GM12878 (cell line): ENCODE measurements at regions not wholly inside any gene's neighbourhood (a gene's known extent, or its start where the extent isn't known, plus 50 kb on each side); places are given as distances from the start of the nearest gene placed in this dataset.

Experiments used
- CREB1 ChIP-seq: IDR thresholded peaks from 2 replicates; pipeline ENCODE4 v1.6.1; 2012; ENCODE audit warnings: low read depth, mild to moderate bottlenecking, inconsistent platforms
- POLR2AphosphoS5 ChIP-seq: IDR thresholded peaks from 2 replicates; pipeline ENCODE4 v1.6.1; 2011; ENCODE audit warnings: mild to moderate bottlenecking, low read length, inconsistent platforms
- TCF7 ChIP-seq: IDR thresholded peaks from 2 replicates; pipeline ENCODE4 v1.6.1; 2014; ENCODE audit warnings: antibody characterized with exemption, borderline replicate concordance
- TF ChIP-seq, protein P1 (sequence below): IDR thresholded peaks from 2 replicates; pipeline ENCODE4 v1.6.1; 2012; ENCODE audit warnings: low read length, inconsistent platforms

DNA sequence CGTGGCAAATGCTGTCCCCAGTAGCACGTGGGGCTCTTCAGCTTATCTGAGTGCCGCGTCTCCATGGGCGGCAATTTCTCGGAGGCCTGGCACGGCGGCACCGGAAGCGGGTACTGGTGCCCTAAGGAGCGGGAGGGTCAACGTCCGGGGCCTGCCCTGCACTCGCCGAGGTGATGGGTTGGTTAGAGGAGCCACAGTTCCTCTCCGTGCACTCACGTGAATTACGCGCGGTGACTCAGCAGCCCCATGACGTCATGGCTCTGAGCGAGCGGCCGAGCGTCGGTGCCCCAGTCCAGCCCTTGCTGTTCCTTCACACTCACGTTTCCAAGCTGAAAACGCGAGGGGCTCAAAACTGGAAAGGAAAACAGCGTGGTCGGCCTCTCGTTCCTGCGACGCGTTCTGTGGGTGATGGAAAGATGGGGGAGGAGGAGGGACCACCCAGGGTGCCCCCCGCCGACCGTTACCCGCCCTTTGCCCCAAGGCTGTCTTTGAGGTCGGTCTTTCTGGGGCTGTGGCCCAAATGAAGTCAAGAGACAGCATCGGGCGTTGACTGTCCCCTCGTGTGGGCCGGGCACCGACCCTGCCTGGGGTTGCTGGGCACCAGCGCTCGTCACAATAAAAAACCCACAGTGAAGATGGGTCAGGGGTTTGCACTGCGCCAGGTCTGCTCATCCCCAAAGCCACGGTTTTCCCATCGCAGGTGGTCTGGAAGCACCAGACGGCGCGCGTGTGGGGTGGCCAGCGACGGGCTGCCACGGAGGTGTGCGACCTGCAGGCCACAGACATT, 70.4 kb upstream of the CFAP46 start:
- TF ChIP-seq, protein P1, sequence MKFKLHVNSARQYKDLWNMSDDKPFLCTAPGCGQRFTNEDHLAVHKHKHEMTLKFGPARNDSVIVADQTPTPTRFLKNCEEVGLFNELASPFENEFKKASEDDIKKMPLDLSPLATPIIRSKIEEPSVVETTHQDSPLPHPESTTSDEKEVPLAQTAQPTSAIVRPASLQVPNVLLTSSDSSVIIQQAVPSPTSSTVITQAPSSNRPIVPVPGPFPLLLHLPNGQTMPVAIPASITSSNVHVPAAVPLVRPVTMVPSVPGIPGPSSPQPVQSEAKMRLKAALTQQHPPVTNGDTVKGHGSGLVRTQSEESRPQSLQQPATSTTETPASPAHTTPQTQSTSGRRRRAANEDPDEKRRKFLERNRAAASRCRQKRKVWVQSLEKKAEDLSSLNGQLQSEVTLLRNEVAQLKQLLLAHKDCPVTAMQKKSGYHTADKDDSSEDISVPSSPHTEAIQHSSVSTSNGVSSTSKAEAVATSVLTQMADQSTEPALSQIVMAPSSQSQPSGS, result no peak
- TF ChIP-seq POLR2AphosphoS5 (no peak), TCF7 (no peak), CREB1 (no peak)
